ENCODE measurements at regions not wholly inside any gene's neighbourhood (a gene's known extent, or its start where the extent isn't known, plus 50 kb on each side); places are given as distances from the start of the nearest gene placed in this dataset.

DNA sequence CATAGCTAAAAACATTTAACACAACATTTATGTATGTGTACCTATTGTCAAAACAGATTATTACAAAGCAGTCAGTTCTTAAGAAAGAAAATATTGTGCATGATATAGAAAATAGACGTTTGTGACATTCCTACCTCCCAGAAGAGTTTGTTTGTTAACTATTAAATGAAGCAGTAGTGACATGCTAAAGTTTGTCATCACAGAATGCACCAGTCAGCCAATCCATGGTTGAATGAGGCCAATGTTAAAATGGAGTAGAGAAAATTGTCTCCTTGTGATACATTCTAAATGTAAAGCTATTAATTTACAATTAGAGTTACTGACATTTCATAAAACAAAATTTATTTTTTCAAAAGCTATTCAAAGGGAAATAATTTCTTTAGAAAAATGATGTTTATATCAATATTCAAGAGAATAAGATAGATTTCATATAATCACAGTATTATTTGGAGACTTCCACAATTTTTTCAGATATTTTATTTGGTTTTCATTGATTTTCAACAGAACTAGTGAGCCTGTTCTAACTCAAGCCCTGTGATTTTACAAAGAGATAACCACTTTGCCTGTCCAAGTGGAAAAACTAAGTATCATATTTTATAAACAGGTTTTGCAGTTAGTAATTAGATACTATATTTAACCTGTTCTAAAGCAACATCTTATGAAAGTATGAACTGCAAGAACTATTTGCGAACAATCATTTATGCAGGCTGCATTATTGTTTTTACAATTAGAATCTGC lies 176.8 kb downstream of the ISL1 start:
- no peak for DNase-seq

DNA sequence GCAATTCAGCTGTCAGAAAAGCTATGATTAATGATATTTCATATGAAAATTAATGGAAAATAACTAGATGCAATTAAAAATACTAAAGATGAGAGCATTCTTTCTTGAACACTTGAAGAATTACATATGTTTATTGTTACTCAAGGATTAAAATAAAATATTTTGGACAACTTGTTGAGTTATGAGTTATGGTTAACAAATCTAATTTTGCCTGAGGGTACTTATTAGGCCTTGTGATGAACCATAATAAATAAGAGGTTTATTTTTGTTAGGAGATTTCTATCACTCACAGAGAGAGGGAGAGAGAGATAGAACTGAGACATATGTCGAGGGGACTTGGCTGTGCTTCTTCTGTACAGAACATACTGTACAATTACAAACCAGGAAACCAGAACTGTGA lies 183.7 kb downstream of the ISL1 start:
- DNase-seq: no peak

DNA sequence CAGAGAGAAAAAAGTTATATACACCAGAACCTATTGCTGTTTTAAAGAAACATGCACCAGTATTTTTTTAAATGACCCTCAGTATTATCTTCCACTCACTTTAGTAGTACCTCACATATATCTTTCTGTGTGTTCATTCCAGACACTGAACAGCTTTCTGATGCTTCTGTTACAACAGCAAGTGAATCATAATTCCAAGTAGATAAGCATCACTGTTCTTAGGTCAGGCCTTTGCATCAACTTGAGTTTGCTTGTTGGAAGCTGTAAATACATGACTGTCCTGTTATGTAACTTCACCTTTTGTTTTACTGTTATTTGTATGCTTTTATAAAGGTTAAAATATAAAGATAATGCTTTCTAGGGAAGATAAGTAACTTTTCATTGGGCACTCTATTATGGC lies 184.4 kb downstream of the ISL1 start:
- DNase-seq: no peak

DNA sequence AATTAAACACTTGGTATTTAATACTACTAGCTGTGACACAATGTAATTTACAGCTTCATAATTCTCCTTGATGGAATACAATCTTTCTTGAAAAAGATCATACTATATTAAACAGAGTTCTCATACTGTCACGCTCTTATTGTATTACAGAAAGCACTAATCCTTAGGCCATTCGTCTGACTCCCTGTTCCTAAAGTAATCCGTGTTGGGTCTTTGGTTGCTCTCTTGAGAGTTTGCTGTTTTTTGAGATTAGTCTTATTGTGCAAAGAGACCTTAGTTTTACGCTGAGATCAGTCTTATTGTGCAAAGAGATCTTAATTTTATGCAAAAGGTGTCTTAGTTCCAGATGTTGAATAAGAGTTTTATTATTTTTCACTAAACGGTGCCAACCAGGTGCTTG lies 190.6 kb downstream of the ISL1 start:
- DNase-seq: no peak

DNA sequence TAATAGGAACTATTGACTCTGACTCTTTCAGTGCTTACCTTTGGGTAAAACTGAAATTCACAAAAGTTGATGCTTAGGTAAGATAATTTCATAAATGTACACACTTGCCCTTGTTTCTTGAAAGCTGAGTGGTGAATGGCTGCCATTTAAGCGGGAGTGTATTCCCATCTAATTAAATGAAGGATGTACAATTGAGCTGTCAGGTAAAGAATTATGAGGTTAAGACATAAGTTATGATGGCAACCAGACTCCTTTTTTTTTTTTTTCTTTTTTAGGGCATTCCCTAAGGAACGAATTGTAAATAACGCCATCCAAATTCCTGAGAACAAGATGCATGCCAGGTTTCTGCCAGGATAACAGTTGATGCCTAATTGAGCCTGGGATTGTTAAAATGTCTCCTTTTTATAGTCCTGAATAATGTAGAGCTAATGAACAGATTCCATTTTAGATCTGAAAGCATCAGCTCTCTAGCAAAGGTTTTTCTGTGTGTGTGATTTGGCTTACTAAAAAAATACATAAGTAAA lies 199.7 kb downstream of the ISL1 start:
- DNase-seq: no peak

DNA sequence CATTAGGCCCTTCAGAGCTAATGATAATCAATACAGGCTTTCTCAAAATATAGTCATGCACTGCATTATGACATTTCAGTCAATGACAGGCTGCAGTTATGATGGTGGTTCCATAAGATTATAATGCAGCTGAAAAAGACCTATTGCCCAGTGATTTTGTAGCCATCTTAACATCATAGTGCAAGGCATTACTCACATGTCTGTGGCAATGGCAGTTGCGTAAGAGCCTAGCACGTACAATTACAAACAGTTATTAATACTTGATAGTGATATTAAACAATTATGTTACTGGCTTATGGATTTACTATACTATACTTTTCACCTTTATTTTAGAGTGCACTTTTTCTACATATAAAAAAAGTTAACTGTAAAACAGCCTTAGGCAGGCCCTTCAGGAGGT lies 214.8 kb downstream of the ISL1 start:
- no peak for DNase-seq

DNA sequence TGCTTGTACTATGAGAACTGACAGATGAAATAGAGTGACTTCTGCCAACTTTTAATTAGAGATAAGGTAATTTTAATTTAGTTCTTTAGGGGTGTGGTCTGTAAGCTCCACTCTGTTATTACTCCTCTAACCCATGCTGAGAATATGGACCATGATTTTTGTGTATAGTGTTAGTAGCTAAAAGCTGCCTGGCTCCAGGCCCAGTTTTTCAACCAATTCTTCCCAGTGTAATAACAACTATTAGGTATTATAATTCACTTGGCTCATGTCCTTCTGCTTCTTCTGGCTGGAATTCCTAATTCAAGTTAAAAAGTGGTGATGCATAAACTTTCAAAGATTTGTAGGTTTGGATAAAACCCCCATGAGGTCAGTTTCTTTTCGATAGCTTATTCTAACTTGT lies 216.3 kb downstream of the ISL1 start:
- no peak for DNase-seq

DNA sequence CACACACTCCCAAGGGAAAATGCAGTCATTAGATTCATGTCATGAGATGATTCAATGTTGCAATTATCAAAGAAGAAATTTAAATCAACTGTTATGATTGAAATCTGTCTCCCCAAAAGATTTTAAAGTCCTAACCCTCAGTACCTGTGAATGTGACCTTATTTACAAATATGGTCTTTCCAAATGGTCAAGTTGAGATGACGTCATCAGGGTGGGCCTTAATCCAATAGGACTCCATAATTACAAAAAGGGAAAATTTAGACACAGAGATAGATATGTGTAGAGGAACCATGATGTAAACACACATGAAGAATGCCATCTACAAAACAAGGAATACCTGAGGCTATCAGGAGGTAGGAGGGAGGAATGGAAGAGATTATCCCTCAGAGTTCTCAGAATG lies 221.1 kb downstream of the ISL1 start:
- no peak for DNase-seq

DNA sequence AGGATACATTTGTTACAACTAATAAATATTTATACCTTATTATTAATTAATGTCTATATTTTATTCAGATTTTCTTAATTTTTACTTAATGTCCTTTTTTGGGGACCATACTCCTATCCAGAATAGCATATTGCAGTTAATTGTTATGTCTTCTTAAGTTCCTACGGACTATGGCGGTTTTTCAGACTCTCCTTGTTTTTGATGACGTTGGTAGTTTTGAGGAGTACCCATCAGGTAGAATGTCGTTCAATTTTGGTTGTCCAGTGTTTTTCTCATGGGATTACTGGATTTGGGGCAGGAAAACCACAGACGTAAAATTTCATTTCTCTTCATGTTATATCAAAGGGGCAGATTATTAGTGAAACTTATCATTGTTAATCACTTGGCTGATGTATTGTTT lies 223.7 kb downstream of the ISL1 start:
- DNase-seq: no peak

DNA sequence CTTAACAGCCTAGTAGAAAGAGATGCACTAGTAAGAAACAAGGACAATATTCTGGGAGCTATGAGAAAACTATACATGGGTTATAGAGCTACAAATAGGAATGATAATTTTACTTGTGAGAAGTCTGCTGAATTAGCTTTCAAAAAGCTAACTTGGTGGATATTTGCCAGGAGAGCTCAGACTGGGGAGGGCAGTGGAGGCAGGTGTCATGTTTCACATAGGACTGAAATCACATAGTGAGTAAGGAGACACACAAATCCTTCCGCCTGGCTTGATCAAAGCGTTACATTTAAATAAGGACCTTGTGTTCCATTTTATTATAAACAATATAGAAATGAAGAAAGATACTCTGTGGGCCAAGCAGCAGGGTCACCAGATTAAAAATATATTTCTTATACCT lies 235.0 kb downstream of the ISL1 start:
- DNase-seq: no peak

DNA sequence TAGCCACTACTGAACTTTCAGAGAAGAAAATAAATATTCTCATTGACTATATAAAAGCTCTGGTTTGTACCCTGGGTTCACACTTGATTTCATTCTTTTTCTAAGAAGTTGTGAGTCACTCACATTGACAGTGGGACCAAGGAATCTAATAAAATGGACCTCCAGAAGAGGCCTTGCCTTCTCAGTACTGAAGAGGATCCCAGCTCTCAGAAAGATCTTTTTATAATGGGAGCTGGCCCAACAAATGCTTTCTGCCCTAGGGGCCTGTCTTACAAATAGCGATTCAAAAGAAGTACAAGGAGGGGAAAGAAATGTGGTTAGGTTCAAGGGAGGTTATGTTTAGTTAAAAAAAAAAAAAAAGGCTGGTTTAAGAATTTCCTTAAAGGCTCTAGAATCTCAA lies 237.9 kb downstream of the ISL1 start:
- no peak for DNase-seq

DNA sequence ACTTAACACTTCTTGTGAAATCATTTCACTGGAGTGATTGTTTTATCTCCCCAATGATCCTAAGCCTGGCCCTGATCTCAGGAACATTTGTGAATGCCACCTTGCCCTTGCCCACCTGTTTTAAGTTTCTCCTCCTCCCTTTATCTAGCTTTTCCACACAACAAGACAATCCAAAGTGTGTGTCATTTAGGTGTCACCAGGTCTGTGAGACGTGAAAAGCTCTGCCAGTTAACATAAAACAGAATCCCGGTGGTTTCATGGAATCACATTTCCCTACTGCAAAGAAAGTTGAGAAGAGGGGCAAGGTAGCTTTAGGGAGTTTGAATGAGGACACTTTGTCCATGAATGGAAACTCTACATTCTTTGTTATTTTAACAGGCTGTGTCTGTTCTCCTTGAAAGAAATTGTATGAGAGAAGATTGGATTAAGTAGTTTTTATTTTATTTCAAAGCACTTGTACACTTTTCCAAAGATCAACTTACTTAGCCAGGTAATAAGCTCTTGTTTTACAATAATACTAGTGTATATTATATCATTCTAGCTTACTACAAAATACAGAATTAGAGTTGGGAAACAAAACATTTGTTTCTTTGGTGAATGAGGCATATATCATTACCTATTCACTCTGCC lies 239.0 kb downstream of the ISL1 start:
- no peak for DNase-seq

DNA sequence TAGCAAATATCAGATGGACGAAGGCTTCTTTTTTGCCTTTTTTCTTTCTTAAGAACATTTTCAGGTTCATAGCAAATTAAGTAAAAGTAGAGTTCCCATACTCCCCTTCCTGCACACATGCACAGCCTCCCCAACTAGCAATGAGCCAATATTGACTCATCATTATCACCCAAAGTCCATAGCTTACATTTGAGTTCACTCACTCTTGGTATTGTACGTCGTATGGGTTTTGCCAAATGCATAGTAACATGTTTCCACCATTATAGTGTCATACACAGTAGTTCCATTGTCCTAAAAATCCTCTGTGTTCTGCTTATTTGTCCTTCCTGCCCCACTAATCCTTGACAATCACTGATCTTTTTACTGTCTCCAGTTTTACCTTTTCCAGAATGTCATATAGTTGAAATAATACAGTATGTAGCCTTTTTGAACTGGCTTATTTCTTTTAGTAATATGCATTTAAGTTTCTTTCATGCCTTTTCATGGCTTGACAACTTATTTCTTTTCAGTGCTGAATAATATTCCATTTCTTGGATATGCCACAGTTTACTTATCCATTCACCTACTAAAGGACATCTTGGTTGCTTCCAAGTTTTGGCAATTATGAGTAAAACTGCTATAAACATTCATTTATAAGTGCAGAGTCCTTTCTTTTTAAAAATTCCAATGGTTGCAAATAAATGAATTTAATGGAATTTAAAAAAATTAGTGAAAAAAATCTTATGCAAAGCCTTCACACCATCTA lies 242.1 kb downstream of the ISL1 start:
- no peak for DNase-seq

DNA sequence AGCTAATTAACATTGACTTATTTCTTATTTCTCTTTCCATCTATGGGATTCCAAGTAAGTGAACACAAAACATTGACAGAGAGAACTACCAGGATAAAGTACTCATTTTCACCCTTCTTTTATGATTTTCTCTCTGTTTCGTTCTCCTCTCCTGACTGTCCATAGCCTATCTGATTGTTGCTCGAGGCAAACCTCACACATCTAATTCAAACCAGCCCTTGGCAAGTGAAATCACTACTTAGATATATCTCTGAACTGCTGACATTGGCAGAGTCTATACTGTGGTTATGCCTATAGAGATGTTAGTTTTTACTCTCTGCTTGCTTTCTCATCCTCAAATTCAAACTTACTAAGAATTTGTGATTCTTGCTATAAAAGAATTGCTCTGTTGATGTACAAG lies 248.8 kb downstream of the ISL1 start:
- DNase-seq: no peak

DNA sequence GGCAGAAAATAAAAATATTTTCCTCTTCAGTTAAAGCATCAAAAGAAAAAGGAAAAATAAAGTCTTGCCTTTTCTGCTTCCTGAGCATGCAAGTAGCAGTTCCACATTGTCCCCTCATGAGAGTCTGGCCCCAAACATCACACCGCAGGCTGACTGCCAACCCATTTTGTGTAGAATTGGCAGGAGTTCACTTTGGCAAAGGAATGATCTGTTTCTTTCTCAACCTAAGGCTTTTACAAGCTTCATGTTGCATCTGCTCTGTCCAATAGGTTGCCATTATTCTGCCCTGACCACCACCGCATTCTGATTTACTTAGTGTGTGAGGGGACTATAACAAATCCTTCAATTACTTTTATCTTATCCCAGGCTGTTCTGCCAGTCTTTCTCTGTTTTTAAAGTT lies 249.5 kb downstream of the ISL1 start:
- no peak for DNase-seq

DNA sequence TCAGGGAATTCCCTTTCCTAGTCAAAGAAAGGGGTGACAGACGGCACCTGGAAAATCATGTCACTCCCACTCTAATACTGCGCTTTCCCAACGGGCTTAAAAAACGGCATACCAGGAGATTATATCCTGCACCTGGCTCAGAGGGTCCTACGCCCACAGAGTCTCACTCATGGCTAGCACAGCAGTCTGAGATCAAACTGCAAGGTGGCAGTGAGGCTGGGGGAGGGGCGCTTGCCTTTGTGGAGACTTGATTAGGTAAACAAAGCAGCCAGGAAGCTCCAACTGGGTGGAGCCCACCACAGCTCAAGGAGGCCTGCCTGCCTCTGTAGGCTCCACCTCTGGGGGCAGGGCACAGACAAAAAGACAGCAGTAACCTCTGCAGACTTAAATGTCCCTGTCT lies 253.7 kb downstream of the ISL1 start:
- DNase-seq: peak; percentile 35

DNA sequence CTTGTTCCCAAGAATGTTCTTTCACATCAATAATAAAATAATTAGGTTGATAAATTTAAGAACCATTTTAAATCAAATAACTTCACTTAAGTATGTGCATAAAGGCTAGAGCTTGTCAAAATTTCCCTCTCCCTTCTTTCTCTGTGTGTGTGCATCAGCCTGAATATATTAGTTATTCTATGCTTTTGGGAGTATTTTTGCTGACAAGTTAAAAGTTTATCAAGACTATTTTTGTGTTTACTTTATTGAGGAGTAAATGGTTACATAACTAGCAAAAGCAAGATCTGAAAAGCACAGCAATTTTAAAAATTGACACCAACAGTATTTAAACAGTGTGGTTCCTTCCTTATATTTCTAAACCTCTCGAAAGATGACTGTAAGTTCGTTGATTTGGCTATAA lies 261.7 kb downstream of the ISL1 start:
- no peak for DNase-seq

DNA sequence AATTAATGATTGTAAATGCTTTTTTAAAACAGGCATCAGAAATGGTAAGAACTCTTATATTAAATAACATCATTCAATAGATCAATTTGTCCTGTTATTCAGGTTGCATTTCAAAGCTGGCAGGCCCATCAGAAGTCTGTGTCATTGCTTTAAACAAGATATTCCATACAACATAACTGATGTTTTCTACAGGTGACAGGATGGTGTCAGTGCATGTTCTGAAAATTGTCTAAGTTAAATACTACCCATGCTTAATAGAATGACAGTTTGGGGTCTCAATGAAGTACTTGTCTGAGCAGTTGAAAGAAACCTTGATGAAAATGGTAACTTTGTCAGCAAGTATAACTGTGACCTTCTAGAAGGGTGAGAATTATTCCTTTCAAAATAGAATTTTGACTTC lies 263.2 kb downstream of the ISL1 start:
- no peak for DNase-seq

DNA sequence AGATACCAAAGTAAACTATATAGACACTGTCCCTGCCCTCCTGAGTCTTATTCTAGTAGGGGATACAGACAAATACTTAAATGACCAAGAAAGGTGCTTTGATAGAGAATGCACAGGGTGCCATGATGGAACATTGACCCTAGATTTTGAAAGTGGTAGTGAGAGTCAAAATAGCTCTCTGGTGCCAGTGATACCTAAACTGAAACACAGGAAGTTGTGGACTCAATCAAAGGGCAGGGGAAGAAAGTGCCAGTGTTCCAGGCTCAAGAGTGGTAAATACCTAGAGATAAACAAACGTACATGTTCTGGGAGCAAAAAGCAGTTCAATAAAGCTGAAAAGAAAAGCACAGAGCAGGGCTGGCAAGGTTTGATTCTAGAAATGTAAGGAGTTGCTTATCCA lies 267.6 kb downstream of the ISL1 start:
- DNase-seq: no peak

DNA sequence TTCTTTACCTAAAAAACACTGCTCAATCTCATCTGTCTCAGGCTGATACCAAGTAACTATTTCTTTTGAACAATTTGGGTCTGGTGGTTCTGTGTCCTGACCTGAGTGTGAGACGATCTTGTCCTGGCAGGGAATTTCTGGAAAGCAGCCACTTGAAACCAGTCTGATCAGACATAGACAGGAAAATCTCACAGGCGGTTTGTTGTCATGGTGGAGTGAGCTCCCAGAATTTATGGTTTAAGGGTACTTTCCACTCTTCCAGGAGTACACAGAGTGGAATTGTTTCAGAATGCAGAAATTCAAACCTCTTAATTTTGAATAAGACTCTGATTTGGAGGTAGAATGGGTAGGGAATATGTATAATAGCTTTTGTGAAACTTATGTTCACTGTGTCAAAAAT lies 268.2 kb downstream of the ISL1 start:
- DNase-seq: peak; percentile 19

DNA sequence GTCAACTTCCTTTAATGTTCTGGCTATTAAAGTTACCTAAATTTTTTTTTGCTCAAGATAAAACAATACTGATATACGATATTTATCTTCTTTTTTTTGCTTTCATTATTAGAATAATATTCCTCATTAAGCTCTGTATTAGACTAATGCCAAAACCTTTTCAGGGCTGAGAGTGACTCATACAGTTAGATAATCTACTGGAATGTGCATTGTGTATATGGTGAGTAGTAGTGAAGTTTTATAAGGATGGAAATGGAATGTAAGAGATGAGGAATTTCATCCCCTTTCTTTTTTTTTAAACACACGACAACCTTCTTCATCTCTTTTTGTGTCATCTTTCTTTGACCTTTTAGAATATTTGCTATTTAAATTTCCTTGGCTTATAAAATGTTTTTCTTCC lies 268.6 kb downstream of the ISL1 start:
- no peak for DNase-seq

DNA sequence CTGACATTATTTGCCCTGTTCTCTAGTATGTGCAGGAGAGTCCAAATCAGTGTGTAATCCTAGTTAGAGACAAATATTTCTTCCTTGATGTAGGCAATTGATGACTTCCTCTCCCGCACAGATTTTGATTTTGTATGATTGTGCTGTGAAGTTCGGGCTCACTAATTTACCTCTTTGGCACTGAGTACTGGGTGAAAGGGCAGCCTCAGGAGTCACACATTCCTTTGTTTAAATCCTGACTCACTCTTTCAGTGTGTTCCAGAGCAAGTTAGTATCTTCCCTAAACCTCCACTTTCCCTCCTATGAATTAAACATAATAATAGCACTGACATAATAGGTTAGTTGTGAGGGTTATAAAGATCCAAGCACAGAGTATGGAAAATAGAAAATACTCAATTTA lies 269.7 kb downstream of the ISL1 start:
- DNase-seq: peak; percentile 27

DNA sequence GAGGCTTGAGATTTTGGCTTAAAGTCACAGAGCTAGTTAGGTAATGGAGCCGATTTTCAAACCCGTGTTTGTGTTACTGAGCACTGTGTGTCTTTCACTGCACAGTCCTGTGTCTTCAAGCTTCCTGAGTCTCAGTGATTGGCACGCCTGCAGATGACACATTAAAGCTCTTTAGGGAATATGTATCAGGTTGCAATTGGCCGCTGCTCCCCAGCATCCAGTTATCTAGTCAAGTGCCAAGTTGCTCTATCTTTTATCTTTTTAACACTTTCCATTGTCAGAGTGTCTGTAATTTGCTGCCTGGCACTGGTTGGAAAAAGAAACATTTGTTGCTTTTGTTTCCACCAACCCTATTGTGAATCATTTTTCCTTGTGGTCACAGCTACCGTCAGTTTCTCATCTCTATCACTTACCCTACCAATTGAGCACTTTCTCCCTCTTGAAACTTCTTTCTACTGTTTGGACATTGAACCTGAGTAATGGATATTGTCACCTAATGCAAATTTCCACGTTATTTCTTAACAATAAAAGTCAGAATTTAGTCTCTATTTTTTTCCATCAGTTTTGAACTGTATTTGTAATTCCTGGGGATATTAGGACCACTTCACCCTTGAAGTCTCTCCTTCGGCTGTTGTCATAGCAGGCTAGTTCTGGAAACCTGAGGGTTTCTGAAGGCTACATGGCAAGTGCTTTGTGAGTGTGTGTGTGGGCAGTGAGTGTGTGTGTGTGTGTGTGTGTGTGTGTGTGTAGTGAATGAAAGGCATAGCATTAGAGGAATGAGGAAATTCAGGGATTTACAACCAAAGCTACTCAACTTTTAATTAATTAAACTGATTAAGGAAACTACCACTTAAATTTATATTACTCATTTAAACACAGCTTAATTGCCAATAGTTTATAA lies 274.3 kb downstream of the ISL1 start:
- no peak for DNase-seq
